ENCODE measurements at regions not wholly inside any gene's neighbourhood (a gene's known extent, or its start where the extent isn't known, plus 50 kb on each side); places are given as distances from the start of the nearest gene placed in this dataset.

- ChIA-PET POLR2A (ENCODE audit: low non-redundant PET) (no interaction called here), CTCF (no interaction called here)
- DNase-seq (ENCODE audit: low spot score) = no peak
- no peak overlapping the region for H3K27ac ChIP-seq
- no peak for TF ChIP-seq CTCF (conservative IDR thresholded peaks at IDR 0.05; ENCODE audit: low read depth)
Observed at GRCh38 chr10:59063491-59063890, 113.0 kb upstream of the PHYHIPL start.

- POLR2A ChIA-PET (ENCODE audit: low non-redundant PET) = no interaction called here
- no peak for TF ChIP-seq CTCF (conservative IDR thresholded peaks at IDR 0.05; ENCODE audit: low read depth)
- DNase-seq (ENCODE audit: low spot score) = no peak
- CTCF ChIA-PET = no interaction called here
- no peak overlapping the region for H3K27ac ChIP-seq
Observed at GRCh38 chr10:59064080-59064692, 112.3 kb upstream of the PHYHIPL start.

GRCh38 chr10:59064759-59065539, 111.5 kb upstream of the PHYHIPL start:
- ChIA-PET POLR2A (ENCODE audit: low non-redundant PET) (no interaction called here), CTCF (no interaction called here)
- TF ChIP-seq CTCF (conservative IDR thresholded peaks at IDR 0.05; ENCODE audit: low read depth) = no peak
- no peak overlapping the region for H3K27ac ChIP-seq
- DNase-seq (ENCODE audit: low spot score) = no peak

GRCh38 chr10:59068581-59069191, 107.8 kb upstream of the PHYHIPL start:
- ChIA-PET POLR2A (ENCODE audit: low non-redundant PET) (no interaction called here), CTCF (no interaction called here)
- TF ChIP-seq CTCF (conservative IDR thresholded peaks at IDR 0.05; ENCODE audit: low read depth) = no peak
- no peak for DNase-seq (ENCODE audit: low spot score)
- no peak overlapping the region for H3K27ac ChIP-seq

GRCh38 chr10:59072038-59072437, 104.4 kb upstream of the PHYHIPL start:
- DNase-seq (ENCODE audit: low spot score) = no peak
- no peak for TF ChIP-seq CTCF (conservative IDR thresholded peaks at IDR 0.05; ENCODE audit: low read depth)
- CTCF ChIA-PET = no interaction called here
- POLR2A ChIA-PET (ENCODE audit: low non-redundant PET) = no interaction called here
- H3K27ac ChIP-seq = no peak overlapping the region

GRCh38 chr10:59073456-59074053, 102.9 kb upstream of the PHYHIPL start:
- no peak overlapping the region for H3K27ac ChIP-seq
- ChIA-PET POLR2A (ENCODE audit: low non-redundant PET) (no interaction called here), CTCF (no interaction called here)
- no peak for TF ChIP-seq CTCF (conservative IDR thresholded peaks at IDR 0.05; ENCODE audit: low read depth)
- DNase-seq (ENCODE audit: low spot score) = no peak

All from RWPE1 (cell line).